ENCODE measurements at regions not wholly inside any gene's neighbourhood (a gene's known extent, or its start where the extent isn't known, plus 50 kb on each side); places are given as distances from the start of the nearest gene placed in this dataset.

DNA sequence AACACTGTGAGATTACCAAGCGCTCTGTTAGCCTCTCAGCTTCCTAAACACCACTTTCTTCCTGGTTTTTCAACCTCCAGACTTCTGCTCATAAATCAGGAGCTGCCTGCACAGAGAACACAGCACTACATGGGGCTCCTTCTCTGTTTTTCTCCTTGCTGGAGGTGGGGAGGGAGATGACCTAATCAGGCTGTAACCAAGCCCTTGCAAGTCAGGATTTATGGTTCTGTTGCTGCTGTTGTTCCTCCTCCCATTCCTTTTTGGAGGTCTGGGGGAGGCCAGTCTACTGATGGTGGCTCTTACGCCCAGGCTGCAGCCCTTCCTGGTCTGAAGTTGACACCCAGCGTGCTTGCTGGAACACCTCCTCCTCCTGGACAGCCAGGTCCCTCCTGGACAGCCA, 80.9 kb upstream of the AJAP1 start:
- Histone ChIP-seq H3K4me1 (ENCODE audit: control insufficient read depth in 4 of 4, insufficient read depth in 4 of 4, low read length in 3 of 4) (no peaks in the 10 kb centered on the region), H3K9me3 (ENCODE audit: control insufficient read depth in 4 of 4, low read length in 3 of 4) (no peaks in the 10 kb centered on the region), H3K36me3 (ENCODE audit: control insufficient read depth in 4 of 4, insufficient read depth in 3 of 4, low read depth in 1 of 4, low read length in 3 of 4) (no peaks in the 10 kb centered on the region), H3K27me3 (ENCODE audit: control insufficient read depth in 4 of 4, insufficient read depth in 4 of 4, low read length in 3 of 4) (peaks cover 0 to 4% (median 0%) of the 10 kb centered on the region in 4 donors), H3K27ac (ENCODE audit: low read depth in 1 of 2, low read length in 2 of 2) (no peak overlapping the region), H3K4me3 (ENCODE audit: low read depth in 1 of 3, low read length in 3 of 3) (no peak overlapping the region), H3K9ac (ENCODE audit: low read depth in 1 of 2, low read length in 2 of 2) (no peak overlapping the region)
- no peak for TF ChIP-seq HNF4G (IDR thresholded peaks at IDR 0.05)
- no peak for TF ChIP-seq JUND (IDR thresholded peaks at IDR 0.05)
- TF ChIP-seq EGR1 (IDR thresholded peaks at IDR 0.05; ENCODE audit: low read depth in 2 of 2): no peak
- no peak for TF ChIP-seq YY1 (IDR thresholded peaks at IDR 0.05)
- no peak for TF ChIP-seq CTCF (IDR thresholded peaks at IDR 0.05; ENCODE audit: low read depth, low read length, missing input control)
- no peak for TF ChIP-seq RXRA (IDR thresholded peaks at IDR 0.05)
- TF ChIP-seq, protein P1, sequence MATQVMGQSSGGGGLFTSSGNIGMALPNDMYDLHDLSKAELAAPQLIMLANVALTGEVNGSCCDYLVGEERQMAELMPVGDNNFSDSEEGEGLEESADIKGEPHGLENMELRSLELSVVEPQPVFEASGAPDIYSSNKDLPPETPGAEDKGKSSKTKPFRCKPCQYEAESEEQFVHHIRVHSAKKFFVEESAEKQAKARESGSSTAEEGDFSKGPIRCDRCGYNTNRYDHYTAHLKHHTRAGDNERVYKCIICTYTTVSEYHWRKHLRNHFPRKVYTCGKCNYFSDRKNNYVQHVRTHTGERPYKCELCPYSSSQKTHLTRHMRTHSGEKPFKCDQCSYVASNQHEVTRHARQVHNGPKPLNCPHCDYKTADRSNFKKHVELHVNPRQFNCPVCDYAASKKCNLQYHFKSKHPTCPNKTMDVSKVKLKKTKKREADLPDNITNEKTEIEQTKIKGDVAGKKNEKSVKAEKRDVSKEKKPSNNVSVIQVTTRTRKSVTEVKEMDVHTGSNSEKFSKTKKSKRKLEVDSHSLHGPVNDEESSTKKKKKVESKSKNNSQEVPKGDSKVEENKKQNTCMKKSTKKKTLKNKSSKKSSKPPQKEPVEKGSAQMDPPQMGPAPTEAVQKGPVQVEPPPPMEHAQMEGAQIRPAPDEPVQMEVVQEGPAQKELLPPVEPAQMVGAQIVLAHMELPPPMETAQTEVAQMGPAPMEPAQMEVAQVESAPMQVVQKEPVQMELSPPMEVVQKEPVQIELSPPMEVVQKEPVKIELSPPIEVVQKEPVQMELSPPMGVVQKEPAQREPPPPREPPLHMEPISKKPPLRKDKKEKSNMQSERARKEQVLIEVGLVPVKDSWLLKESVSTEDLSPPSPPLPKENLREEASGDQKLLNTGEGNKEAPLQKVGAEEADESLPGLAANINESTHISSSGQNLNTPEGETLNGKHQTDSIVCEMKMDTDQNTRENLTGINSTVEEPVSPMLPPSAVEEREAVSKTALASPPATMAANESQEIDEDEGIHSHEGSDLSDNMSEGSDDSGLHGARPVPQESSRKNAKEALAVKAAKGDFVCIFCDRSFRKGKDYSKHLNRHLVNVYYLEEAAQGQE (IDR thresholded peaks at IDR 0.05): no peak
- no peak for TF ChIP-seq HNF4A (conservative IDR thresholded peaks at IDR 0.05)
- TF ChIP-seq, protein P2, sequence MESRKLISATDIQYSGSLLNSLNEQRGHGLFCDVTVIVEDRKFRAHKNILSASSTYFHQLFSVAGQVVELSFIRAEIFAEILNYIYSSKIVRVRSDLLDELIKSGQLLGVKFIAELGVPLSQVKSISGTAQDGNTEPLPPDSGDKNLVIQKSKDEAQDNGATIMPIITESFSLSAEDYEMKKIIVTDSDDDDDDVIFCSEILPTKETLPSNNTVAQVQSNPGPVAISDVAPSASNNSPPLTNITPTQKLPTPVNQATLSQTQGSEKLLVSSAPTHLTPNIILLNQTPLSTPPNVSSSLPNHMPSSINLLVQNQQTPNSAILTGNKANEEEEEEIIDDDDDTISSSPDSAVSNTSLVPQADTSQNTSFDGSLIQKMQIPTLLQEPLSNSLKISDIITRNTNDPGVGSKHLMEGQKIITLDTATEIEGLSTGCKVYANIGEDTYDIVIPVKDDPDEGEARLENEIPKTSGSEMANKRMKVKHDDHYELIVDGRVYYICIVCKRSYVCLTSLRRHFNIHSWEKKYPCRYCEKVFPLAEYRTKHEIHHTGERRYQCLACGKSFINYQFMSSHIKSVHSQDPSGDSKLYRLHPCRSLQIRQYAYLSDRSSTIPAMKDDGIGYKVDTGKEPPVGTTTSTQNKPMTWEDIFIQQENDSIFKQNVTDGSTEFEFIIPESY (IDR thresholded peaks at IDR 0.05): no peak
- TF ChIP-seq RAD21 (IDR thresholded peaks at IDR 0.05): no peak
- TF ChIP-seq, protein P3, sequence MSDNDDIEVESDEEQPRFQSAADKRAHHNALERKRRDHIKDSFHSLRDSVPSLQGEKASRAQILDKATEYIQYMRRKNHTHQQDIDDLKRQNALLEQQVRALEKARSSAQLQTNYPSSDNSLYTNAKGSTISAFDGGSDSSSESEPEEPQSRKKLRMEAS (IDR thresholded peaks at IDR 0.05): no peak
- no peak for TF ChIP-seq GABPA (IDR thresholded peaks at IDR 0.05 in 1 of 2, conservative IDR thresholded peaks at IDR 0.05 in 1 of 2)
- TF ChIP-seq SP1 (IDR thresholded peaks at IDR 0.05): no peak
- no peak for TF ChIP-seq FOXA2 (IDR thresholded peaks at IDR 0.05)
- TF ChIP-seq, protein P4, sequence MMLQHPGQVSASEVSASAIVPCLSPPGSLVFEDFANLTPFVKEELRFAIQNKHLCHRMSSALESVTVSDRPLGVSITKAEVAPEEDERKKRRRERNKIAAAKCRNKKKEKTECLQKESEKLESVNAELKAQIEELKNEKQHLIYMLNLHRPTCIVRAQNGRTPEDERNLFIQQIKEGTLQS (IDR thresholded peaks at IDR 0.05): no peak
- no peak for TF ChIP-seq FOXA1 (IDR thresholded peaks at IDR 0.05)
- no peak for TF ChIP-seq NR2F2 (IDR thresholded peaks at IDR 0.05)
- no peak for TF ChIP-seq TAF1 (conservative IDR thresholded peaks at IDR 0.05)
- DNase-seq (ENCODE audit: low spot score): no peak
- WGBS: 64% methylated on average over 3 of the region's 3 CpGs
